K562 (cell line): ENCODE measurements at regions not wholly inside any gene's neighbourhood (a gene's known extent, or its start where the extent isn't known, plus 50 kb on each side); places are given as distances from the start of the nearest gene placed in this dataset.

Experiments
- ATAC-seq: fragments of 200-7000 bp; cut with Tn5 transposase; 3 replicates; pipeline ENCODE4 v1.9.1; 2020; ENCODE audit warnings: moderate library complexity
- BruUV-seq: library from RNA; stranded (reverse); fragments of 400-500 nt; replicated peaks from 2 replicates; lab custom pipeline; 2021; lab: Mats Ljungman, UMichigan
- CTCF ChIA-PET: fragments of 300-600 bp; formaldehyde crosslinking; extraction: SDS; loops from one replicate; lab custom pipeline; 2021; ENCODE audit warnings: low intra/inter-chr PET ratio; lab: Yijun Ruan, JAX
- POLR2A ChIA-PET: fragments of 300-600, 350-650 bp; sonication (Branson Sonifier 250); formaldehyde crosslinking; extraction: SDS; loops from one replicate; lab custom pipeline; 2021; ENCODE audit warnings: antibody characterized with exemption, inconsistent platforms; lab: Yijun Ruan, JAX
- DNase-seq, 4 experiments: peaks; one replicate each; pipeline versions ENCODE4 v3.0.0 to v3.0.0-alpha.2; 2011 to 2018; ENCODE audit warnings: low spot score in 3 of 4, mixed read lengths in 3 of 4; ENCODE audit errors: extremely low read depth in 1 of 4
- FAIRE-seq: peaks from 2 replicates; lab custom pipeline; 2011; peaks lifted over from hg19 to GRCh38; lab: Jason Lieb, UNC
- H2AFZ ChIP-seq: 2 replicates; pipeline ENCODE4 v1.6.0; 2011; ENCODE audit warnings: low read depth, low read length, control low read depth, inconsistent platforms
- H3K27ac ChIP-seq: fragments of 200-600 bp; 3 replicates; pipeline ENCODE4 v1.8.0; 2011; ENCODE audit warnings: low read depth, mild to moderate bottlenecking, control low read depth, inconsistent platforms, low read length, moderate library complexity, mixed read lengths; ENCODE audit errors: extremely low read depth
- H3K27me3 ChIP-seq, 2 experiments: fragments of 300-600 bp in 1 of 2; 2 replicates in 1 of 2; 3 replicates in 1 of 2; pipeline versions ENCODE4 v1.6.0 to v1.8.0; 2011; ENCODE audit warnings: inconsistent platforms in 2 of 2, low read length in 2 of 2, mild to moderate bottlenecking in 1 of 2, mixed read lengths in 1 of 2, moderate library complexity in 1 of 2; ENCODE audit not compliant: control insufficient read depth in 2 of 2, insufficient read depth in 2 of 2
- H3K36me3 ChIP-seq: fragments of 300-600 bp; 3 replicates; pipeline ENCODE4 v1.8.0; 2011; ENCODE audit warnings: mild to moderate bottlenecking, low read length, inconsistent platforms; ENCODE audit not compliant: control insufficient read depth, insufficient read depth
- H3K4me1 ChIP-seq, 2 experiments: fragments of 200-600 bp in 1 of 2; replicated peaks in 1 of 2; 2 replicates in 1 of 2; 3 replicates in 1 of 2; pipeline versions ENCODE4 v1.5.1 to v1.8.0; 2011; ENCODE audit warnings: inconsistent platforms in 2 of 2, low read length in 2 of 2, mild to moderate bottlenecking in 1 of 2, mixed read lengths in 1 of 2, moderate library complexity in 1 of 2; ENCODE audit not compliant: control insufficient read depth in 2 of 2, insufficient read depth in 2 of 2
- H3K4me2 ChIP-seq: 2 replicates; pipeline ENCODE4 v1.6.1; 2011; ENCODE audit warnings: low read length, control low read depth, inconsistent platforms, mixed read lengths; ENCODE audit not compliant: insufficient read depth
- H3K4me3 ChIP-seq: fragments of 200-600 bp; sonication (generic), shearing (Covaris generic); 2 replicates; pipeline ENCODE4 v1.5.1; 2016; ENCODE audit warnings: control low read depth, inconsistent platforms
- H3K79me2 ChIP-seq: fragments of 200-600 bp; 3 replicates; pipeline ENCODE4 v1.8.0; 2011; ENCODE audit warnings: low read length, inconsistent platforms; ENCODE audit not compliant: control insufficient read depth, insufficient read depth
- H3K9ac ChIP-seq, 2 experiments: 2 replicates each; pipeline versions ENCODE4 v1.6.0 to v1.6.1; 2011; ENCODE audit warnings: low read depth in 2 of 2, low read length in 2 of 2, control low read depth in 1 of 2, inconsistent platforms in 1 of 2, mild to moderate bottlenecking in 1 of 2, mixed read lengths in 1 of 2; ENCODE audit not compliant: insufficient read depth in 1 of 2
- H3K9me1 ChIP-seq: one replicate; pipeline ENCODE4 v1.6.0; 2011; ENCODE audit warnings: inconsistent platforms, mild to moderate bottlenecking, low read length, moderate library complexity; ENCODE audit not compliant: control insufficient read depth, insufficient read depth
- H3K9me3 ChIP-seq: replicated peaks from 2 replicates; pipeline ENCODE4 v1.5.1; 2011; ENCODE audit warnings: low read depth, low read length, inconsistent platforms; ENCODE audit not compliant: control insufficient read depth, insufficient read depth
- H4K20me1 ChIP-seq: replicated peaks from 2 replicates; pipeline ENCODE4 v1.6.1; 2011; ENCODE audit warnings: low read length, inconsistent platforms, mixed read lengths; ENCODE audit not compliant: control insufficient read depth, insufficient read depth
- ELF4 ChIP-seq: fragments of 450-650 bp; formaldehyde crosslinking; IDR thresholded peaks from 2 replicates; pipeline ENCODE4 v1.4.0; 2022; ENCODE audit warnings: missing genetic modification characterization
- GABPB2 ChIP-seq: fragments of 250-450 bp; sonication (Bioruptor Pico); conservative IDR thresholded peaks from 2 replicates; pipeline ENCODE4 v1.5.1; 2021; ENCODE audit warnings: mild to moderate bottlenecking
- MCM7 ChIP-seq, 2 experiments: fragments of 450-650 bp; IDR thresholded peaks; 2 replicates each; pipeline ENCODE4 v1.6.1; 2016 to 2018
- PRMT5 ChIP-seq: sonication (generic); formaldehyde crosslinking; IDR thresholded peaks from 2 replicates; pipeline ENCODE4 v1.5.0; 2020; ENCODE audit warnings: missing genetic modification reagents
- SIX5 ChIP-seq, 2 experiments: IDR thresholded peaks; 2 replicates each; pipeline ENCODE4 v1.6.1; 2011; ENCODE audit warnings: low read length in 2 of 2, borderline replicate concordance in 1 of 2, low read depth in 1 of 2, mild to moderate bottlenecking in 1 of 2, moderate library complexity in 1 of 2; ENCODE audit not compliant: insufficient read depth in 1 of 2
- ZNF263 ChIP-seq: sonication (generic); formaldehyde crosslinking; IDR thresholded peaks from 2 replicates; pipeline ENCODE4 v1.8.0; 2022; ENCODE audit warnings: mild to moderate bottlenecking, missing genetic modification reagents, borderline replicate concordance
- ZNF316 ChIP-seq: fragments of 450-650 bp; IDR thresholded peaks from 2 replicates; pipeline ENCODE4 v1.6.1; 2016
- WGBS: fragments of 100-300 bp; shearing (Covaris generic); methylation state at CpG from one replicate; pipeline ENCODE4 v1.1.6; 2016; ENCODE audit warnings: low coverage, mixed read lengths; ENCODE audit not compliant: insufficient coverage; ENCODE audit errors: missing lambda C conversion rate; 5-methylcytosine and 5-hydroxymethylcytosine counted together
- in situ Hi-C: fragments of 300-500 bp; cut with MboI; formaldehyde crosslinking; loops from 4 replicates; pipeline ENCODE4 v1.15.0; 2018; ENCODE audit warnings: inconsistent platforms, mixed read lengths
- intact Hi-C: fragments of 100-400 bp; cut with micrococcal nuclease; formaldehyde crosslinking; loops from 2 replicates; pipeline ENCODE4 v1.14.2; 2022
- TF ChIP-seq, protein P1 (sequence below): fragments of 450-650 bp; IDR thresholded peaks from 2 replicates; pipeline ENCODE4 v1.6.1; 2016; ENCODE audit warnings: mild to moderate bottlenecking, moderate library complexity
- TF ChIP-seq, protein P2 (sequence below): sonication (generic); formaldehyde crosslinking; IDR thresholded peaks from 2 replicates; pipeline ENCODE4 v1.8.1; 2022; ENCODE audit warnings: missing genetic modification reagents

DNA sequence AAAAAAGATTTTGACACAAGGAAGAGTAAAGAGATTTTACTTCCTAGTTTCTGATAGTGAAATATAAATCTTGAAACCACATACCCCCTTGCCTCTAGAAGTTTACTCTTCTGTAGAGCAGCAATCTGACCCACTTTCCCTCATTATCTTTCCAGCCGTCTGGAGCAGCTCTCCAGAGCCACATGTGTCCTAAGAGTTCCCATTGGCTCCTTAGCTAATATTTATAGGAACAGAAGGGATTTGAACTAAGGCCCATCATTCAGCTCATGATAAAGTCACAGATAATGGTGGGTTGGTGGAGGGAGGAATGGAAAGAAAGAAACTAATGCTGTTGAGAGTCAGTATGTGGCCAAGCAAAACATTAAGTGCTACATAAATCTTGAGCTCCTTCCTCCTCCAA is 121.8 kb downstream of the INHBA start:
- no peak overlapping the region for H3K9ac ChIP-seq
- no peak overlapping the region for H3K4me3 ChIP-seq
- H3K9me3 ChIP-seq = 0 out of 2 replicates have a peak, but pooled peaks cover 1% of the 10 kb centered on the region
- WGBS = 0% methylated on average over 1 of the region's 1 CpG
- H2AFZ ChIP-seq = no peak overlapping the region
- DNase-seq (no peak), ATAC-seq (no peak), FAIRE-seq (no peak)
- BruUV-seq = no TSS peak
- CTCF ChIA-PET = no interaction called here
- in situ Hi-C loops (no loop called here), intact Hi-C loops (no loop called here)
- H3K79me2 ChIP-seq = no peaks in the 10 kb centered on the region
- POLR2A ChIA-PET = no interaction called here
- no peaks in the 10 kb centered on the region for H3K27me3 ChIP-seq
- H3K4me1 ChIP-seq = no peaks in the 10 kb centered on the region
- H3K36me3 ChIP-seq = no peaks in the 10 kb centered on the region
- no peaks in the 10 kb centered on the region for H3K9me1 ChIP-seq
- no peak overlapping the region for H3K27ac ChIP-seq
- no peak overlapping the region for H3K4me2 ChIP-seq
- no peaks in the 10 kb centered on the region for H4K20me1 ChIP-seq
- TF ChIP-seq ZNF263 = no peak
- TF ChIP-seq SIX5 (IDR thresholded peaks at IDR 0.05; ENCODE audit: borderline replicate concordance in 1 of 2, insufficient read depth in 1 of 2, low read depth in 1 of 2, low read length in 2 of 2) = no peak
- TF ChIP-seq, protein P1, sequence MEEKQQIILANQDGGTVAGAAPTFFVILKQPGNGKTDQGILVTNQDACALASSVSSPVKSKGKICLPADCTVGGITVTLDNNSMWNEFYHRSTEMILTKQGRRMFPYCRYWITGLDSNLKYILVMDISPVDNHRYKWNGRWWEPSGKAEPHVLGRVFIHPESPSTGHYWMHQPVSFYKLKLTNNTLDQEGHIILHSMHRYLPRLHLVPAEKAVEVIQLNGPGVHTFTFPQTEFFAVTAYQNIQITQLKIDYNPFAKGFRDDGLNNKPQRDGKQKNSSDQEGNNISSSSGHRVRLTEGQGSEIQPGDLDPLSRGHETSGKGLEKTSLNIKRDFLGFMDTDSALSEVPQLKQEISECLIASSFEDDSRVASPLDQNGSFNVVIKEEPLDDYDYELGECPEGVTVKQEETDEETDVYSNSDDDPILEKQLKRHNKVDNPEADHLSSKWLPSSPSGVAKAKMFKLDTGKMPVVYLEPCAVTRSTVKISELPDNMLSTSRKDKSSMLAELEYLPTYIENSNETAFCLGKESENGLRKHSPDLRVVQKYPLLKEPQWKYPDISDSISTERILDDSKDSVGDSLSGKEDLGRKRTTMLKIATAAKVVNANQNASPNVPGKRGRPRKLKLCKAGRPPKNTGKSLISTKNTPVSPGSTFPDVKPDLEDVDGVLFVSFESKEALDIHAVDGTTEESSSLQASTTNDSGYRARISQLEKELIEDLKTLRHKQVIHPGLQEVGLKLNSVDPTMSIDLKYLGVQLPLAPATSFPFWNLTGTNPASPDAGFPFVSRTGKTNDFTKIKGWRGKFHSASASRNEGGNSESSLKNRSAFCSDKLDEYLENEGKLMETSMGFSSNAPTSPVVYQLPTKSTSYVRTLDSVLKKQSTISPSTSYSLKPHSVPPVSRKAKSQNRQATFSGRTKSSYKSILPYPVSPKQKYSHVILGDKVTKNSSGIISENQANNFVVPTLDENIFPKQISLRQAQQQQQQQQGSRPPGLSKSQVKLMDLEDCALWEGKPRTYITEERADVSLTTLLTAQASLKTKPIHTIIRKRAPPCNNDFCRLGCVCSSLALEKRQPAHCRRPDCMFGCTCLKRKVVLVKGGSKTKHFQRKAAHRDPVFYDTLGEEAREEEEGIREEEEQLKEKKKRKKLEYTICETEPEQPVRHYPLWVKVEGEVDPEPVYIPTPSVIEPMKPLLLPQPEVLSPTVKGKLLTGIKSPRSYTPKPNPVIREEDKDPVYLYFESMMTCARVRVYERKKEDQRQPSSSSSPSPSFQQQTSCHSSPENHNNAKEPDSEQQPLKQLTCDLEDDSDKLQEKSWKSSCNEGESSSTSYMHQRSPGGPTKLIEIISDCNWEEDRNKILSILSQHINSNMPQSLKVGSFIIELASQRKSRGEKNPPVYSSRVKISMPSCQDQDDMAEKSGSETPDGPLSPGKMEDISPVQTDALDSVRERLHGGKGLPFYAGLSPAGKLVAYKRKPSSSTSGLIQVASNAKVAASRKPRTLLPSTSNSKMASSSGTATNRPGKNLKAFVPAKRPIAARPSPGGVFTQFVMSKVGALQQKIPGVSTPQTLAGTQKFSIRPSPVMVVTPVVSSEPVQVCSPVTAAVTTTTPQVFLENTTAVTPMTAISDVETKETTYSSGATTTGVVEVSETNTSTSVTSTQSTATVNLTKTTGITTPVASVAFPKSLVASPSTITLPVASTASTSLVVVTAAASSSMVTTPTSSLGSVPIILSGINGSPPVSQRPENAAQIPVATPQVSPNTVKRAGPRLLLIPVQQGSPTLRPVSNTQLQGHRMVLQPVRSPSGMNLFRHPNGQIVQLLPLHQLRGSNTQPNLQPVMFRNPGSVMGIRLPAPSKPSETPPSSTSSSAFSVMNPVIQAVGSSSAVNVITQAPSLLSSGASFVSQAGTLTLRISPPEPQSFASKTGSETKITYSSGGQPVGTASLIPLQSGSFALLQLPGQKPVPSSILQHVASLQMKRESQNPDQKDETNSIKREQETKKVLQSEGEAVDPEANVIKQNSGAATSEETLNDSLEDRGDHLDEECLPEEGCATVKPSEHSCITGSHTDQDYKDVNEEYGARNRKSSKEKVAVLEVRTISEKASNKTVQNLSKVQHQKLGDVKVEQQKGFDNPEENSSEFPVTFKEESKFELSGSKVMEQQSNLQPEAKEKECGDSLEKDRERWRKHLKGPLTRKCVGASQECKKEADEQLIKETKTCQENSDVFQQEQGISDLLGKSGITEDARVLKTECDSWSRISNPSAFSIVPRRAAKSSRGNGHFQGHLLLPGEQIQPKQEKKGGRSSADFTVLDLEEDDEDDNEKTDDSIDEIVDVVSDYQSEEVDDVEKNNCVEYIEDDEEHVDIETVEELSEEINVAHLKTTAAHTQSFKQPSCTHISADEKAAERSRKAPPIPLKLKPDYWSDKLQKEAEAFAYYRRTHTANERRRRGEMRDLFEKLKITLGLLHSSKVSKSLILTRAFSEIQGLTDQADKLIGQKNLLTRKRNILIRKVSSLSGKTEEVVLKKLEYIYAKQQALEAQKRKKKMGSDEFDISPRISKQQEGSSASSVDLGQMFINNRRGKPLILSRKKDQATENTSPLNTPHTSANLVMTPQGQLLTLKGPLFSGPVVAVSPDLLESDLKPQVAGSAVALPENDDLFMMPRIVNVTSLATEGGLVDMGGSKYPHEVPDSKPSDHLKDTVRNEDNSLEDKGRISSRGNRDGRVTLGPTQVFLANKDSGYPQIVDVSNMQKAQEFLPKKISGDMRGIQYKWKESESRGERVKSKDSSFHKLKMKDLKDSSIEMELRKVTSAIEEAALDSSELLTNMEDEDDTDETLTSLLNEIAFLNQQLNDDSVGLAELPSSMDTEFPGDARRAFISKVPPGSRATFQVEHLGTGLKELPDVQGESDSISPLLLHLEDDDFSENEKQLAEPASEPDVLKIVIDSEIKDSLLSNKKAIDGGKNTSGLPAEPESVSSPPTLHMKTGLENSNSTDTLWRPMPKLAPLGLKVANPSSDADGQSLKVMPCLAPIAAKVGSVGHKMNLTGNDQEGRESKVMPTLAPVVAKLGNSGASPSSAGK = no peak
- no peak for TF ChIP-seq ELF4
- TF ChIP-seq ZNF316 = no peak
- no peak for TF ChIP-seq GABPB2 (CRISPR knock-in tag)
- no peak for TF ChIP-seq PRMT5 (CRISPR knock-in tag)
- TF ChIP-seq MCM7 (IDR thresholded peaks at IDR 0.05) = no peak
- TF ChIP-seq, protein P2, sequence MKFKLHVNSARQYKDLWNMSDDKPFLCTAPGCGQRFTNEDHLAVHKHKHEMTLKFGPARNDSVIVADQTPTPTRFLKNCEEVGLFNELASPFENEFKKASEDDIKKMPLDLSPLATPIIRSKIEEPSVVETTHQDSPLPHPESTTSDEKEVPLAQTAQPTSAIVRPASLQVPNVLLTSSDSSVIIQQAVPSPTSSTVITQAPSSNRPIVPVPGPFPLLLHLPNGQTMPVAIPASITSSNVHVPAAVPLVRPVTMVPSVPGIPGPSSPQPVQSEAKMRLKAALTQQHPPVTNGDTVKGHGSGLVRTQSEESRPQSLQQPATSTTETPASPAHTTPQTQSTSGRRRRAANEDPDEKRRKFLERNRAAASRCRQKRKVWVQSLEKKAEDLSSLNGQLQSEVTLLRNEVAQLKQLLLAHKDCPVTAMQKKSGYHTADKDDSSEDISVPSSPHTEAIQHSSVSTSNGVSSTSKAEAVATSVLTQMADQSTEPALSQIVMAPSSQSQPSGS = no peak
